Common myeloid progenitor, CD34-positive (primary cell): ENCODE measurements at regions not wholly inside any gene's neighbourhood (a gene's known extent, or its start where the extent isn't known, plus 50 kb on each side); places are given as distances from the start of the nearest gene placed in this dataset.

Source experiments
- CTCF ChIA-PET: fragments of 350-600 bp; sonication (Branson Sonifier 250); formaldehyde crosslinking; loops from one replicate; lab custom pipeline; 2021; ENCODE audit warnings: antibody characterized with exemption; lab: Charles Lee
- POLR2A ChIA-PET: fragments of 350-600 bp; sonication (Branson Sonifier 250); formaldehyde crosslinking; loops from one replicate; lab custom pipeline; 2021; ENCODE audit warnings: antibody characterized with exemption; lab: Charles Lee
- DNase-seq, 3 donors: peaks; one replicate each; pipeline versions ENCODE4 v3.0.0 to v3.0.0-alpha.2; 2013
- H3K27ac ChIP-seq, 2 experiments: 1 replicate in 1 of 2; 2 replicates in 1 of 2; pipeline ENCODE4 v1.7.0; 2013; ENCODE audit warnings: inconsistent platforms in 2 of 2, low read length in 2 of 2, mild to moderate bottlenecking in 2 of 2, low read depth in 1 of 2, moderate library complexity in 1 of 2; ENCODE audit not compliant: severe bottlenecking in 2 of 2, insufficient read depth in 1 of 2, poor library complexity in 1 of 2
- H3K27me3 ChIP-seq, 5 experiments: replicated peaks in 2 of 5; 1 replicate in 3 of 5; 2 replicates in 2 of 5; pipeline versions ENCODE4 v1.6.1 to v1.7.0; 2013; ENCODE audit warnings: low read length in 4 of 5, mild to moderate bottlenecking in 2 of 5, moderate library complexity in 2 of 5, inconsistent platforms in 1 of 5; ENCODE audit not compliant: insufficient read depth in 5 of 5, control insufficient read depth in 4 of 5
- H3K36me3 ChIP-seq, 4 experiments: 1 replicate in 2 of 4; 2 replicates in 2 of 4; pipeline versions ENCODE4 v1.6.1 to v1.7.0; 2013; ENCODE audit warnings: low read length in 3 of 4, control low read depth in 1 of 4, mild to moderate bottlenecking in 1 of 4; ENCODE audit not compliant: control insufficient read depth in 4 of 4, insufficient read depth in 4 of 4
- H3K4me1 ChIP-seq, 4 experiments: 1 replicate in 3 of 4; 2 replicates in 1 of 4; pipeline versions ENCODE4 v1.6.1 to v1.7.1; 2013; ENCODE audit warnings: low read length in 3 of 4, mild to moderate bottlenecking in 3 of 4, control low read depth in 1 of 4, inconsistent platforms in 1 of 4, moderate library complexity in 1 of 4; ENCODE audit not compliant: control insufficient read depth in 4 of 4, insufficient read depth in 4 of 4; ENCODE audit errors: control extremely low read depth in 1 of 4
- H3K4me3 ChIP-seq, 7 experiments: 1 replicate in 4 of 7; 2 replicates in 3 of 7; pipeline versions ENCODE4 v1.5.1 to v1.7.0; 2013; ENCODE audit warnings: mild to moderate bottlenecking in 7 of 7, low read length in 6 of 7, moderate library complexity in 6 of 7, inconsistent platforms in 2 of 7, low read depth in 2 of 7, control low read depth in 1 of 7; ENCODE audit not compliant: insufficient read depth in 4 of 7, control insufficient read depth in 1 of 7; ENCODE audit errors: extremely low read depth in 1 of 7
- H3K9me3 ChIP-seq, 5 experiments: 1 replicate in 4 of 5; 2 replicates in 1 of 5; pipeline versions ENCODE4 v1.6.1 to v1.7.1; 2013; ENCODE audit warnings: low read length in 4 of 5, mild to moderate bottlenecking in 2 of 5, inconsistent platforms in 1 of 5, low read depth in 1 of 5, moderate library complexity in 1 of 5; ENCODE audit not compliant: control insufficient read depth in 4 of 5, insufficient read depth in 2 of 5; ENCODE audit errors: control extremely low read depth in 1 of 5
- WGBS: methylation state at CpG from one replicate; pipeline ENCODE4 v1.1.5; 2013; ENCODE audit not compliant: insufficient coverage; 5-methylcytosine and 5-hydroxymethylcytosine counted together

- no peak overlapping the region for H3K27ac ChIP-seq
- POLR2A ChIA-PET = no interaction called here
- H3K9me3 ChIP-seq = no peaks in the 10 kb centered on the region
- CTCF ChIA-PET = interaction anchor here (2.2 kb wide), 1 partner anchor 287 kb away, joined by 9 read pairs; no protein-coding TSS in a partner anchor
- no peak overlapping the region for H3K4me3 ChIP-seq
- no peak for DNase-seq
- no peaks in the 10 kb centered on the region for H3K27me3 ChIP-seq
- peaks cover 2 to 15% (median 13%) of the 10 kb centered on the region in 4 experiments for H3K4me1 ChIP-seq
- WGBS = no CpG with 5 or more reads among the region's 3 CpGs
- no peaks in the 10 kb centered on the region for H3K36me3 ChIP-seq
These were observed 76.1 kb upstream of the IRF2 start for GRCh38 chr4:184550476-184550875.

DNA sequence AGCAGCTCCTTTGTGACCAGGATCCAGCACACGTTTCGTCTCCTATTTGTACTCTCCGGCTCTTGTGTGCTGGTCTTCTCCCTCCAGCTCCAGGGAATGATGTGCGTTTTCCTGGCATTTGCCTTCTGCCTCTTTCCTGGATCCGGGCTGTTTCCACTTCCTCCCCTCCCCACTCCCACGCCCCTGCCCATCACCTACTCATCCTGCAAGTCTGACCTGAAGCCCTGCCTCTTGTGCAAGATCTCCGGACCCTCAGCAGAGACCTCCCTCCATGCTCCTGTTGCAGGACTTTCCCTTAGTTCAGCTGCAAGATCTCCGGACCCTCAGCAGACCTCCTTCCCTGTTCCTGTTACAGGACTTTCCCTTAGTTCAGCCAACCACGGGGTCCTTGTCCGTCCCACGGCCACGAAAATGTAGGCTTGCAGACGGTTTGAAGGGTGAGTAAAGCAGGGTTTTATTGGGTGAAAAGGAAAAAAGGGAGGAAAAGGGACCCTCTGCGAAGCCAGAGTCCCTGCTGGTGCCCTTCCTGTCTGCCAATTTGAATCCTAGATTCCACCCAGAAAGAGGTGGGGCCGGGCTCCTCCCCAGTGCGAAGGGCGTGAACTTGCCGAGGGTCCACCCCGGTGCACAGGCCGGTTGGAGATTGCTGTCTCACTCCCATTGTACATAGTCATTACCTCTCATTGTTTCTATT is 74.4 kb upstream of the IRF2 start:
- CTCF ChIA-PET = no interaction called here
- Histone ChIP-seq H3K27ac (no peak overlapping the region), H3K9me3 (no peaks in the 10 kb centered on the region), H3K4me1 (peaks cover 2 to 15% (median 13%) of the 10 kb centered on the region in 4 experiments), H3K27me3 (no peaks in the 10 kb centered on the region), H3K4me3 (peak overlapping the region in 2 of 7 experiments; percentile 7 to 14), H3K36me3 (no peaks in the 10 kb centered on the region)
- DNase-seq = no peak
- POLR2A ChIA-PET = no interaction called here
- WGBS = 87% methylated on average over 9 of the region's 20 CpGs

GRCh38 chr4:184548316-184548647 is 73.9 kb upstream of the IRF2 start:
- ChIA-PET POLR2A (no interaction called here), CTCF (no interaction called here)
- Histone ChIP-seq H3K36me3 (no peaks in the 10 kb centered on the region), H3K27me3 (no peaks in the 10 kb centered on the region), H3K27ac (no peak overlapping the region), H3K4me3 (peak overlapping the region in 1 of 7 experiments; percentile 7), H3K9me3 (no peaks in the 10 kb centered on the region), H3K4me1 (peaks cover 2 to 15% (median 13%) of the 10 kb centered on the region in 4 experiments)
- peak in 2 of 3 donors; percentile 22 to 33 for DNase-seq
- 25% methylated on average over 4 of the region's 5 CpGs for WGBS

GRCh38 chr4:184544788-184545409 is 70.5 kb upstream of the IRF2 start:
- H3K27me3 ChIP-seq = no peaks in the 10 kb centered on the region
- ChIA-PET POLR2A (no interaction called here), CTCF (interaction anchor here (1.3 kb wide), 1 partner anchor 281 kb away, joined by 3 read pairs; no protein-coding TSS in a partner anchor)
- H3K4me1 ChIP-seq = peaks cover 2 to 15% (median 13%) of the 10 kb centered on the region in 4 experiments
- no peak overlapping the region for H3K4me3 ChIP-seq
- no peaks in the 10 kb centered on the region for H3K36me3 ChIP-seq
- WGBS = 91% methylated on average over 2 of the region's 4 CpGs
- H3K9me3 ChIP-seq = no peaks in the 10 kb centered on the region
- no peak for DNase-seq
- no peak overlapping the region for H3K27ac ChIP-seq

- Histone ChIP-seq H3K4me3 (no peak overlapping the region), H3K27ac (no peak overlapping the region), H3K27me3 (no peaks in the 10 kb centered on the region), H3K9me3 (no peaks in the 10 kb centered on the region), H3K4me1 (peaks cover 0 to 10% (median 3%) of the 10 kb centered on the region in 4 experiments), H3K36me3 (no peaks in the 10 kb centered on the region)
- 100% methylated on average over 2 of the region's 5 CpGs for WGBS
- POLR2A ChIA-PET = interaction anchor here (0.6 kb wide), 1 partner anchor 42 kb away, joined by 5 read pairs; no protein-coding TSS in a partner anchor
- CTCF ChIA-PET = interaction anchor here (2.4 kb wide), 1 partner anchor 278 kb away, joined by 7 read pairs; no protein-coding TSS in a partner anchor
- no peak for DNase-seq
These were observed 67.6 kb upstream of the IRF2 start for GRCh38 chr4:184541907-184542306.

GRCh38 chr4:184540307-184540706 is 66.0 kb upstream of the IRF2 start:
- no peak overlapping the region for H3K4me3 ChIP-seq
- CTCF ChIA-PET = interaction anchor here (0.7 to 2.4 kb wide), 4 partner anchors 28 to 276 kb away, joined by 3 to 13 read pairs (median 3); no protein-coding TSS in a partner anchor
- DNase-seq = no peak
- no peaks in the 10 kb centered on the region for H3K27me3 ChIP-seq
- H3K4me1 ChIP-seq = peaks cover 6 to 26% (median 16%) of the 10 kb centered on the region in 4 experiments
- POLR2A ChIA-PET = no interaction called here
- H3K36me3 ChIP-seq = no peaks in the 10 kb centered on the region
- H3K27ac ChIP-seq = no peak overlapping the region
- H3K9me3 ChIP-seq = no peaks in the 10 kb centered on the region
- no CpG with 5 or more reads among the region's 1 CpG for WGBS
